Cardiac fibroblast (primary cell): ENCODE measurements at regions not wholly inside any gene's neighbourhood (a gene's known extent, or its start where the extent isn't known, plus 50 kb on each side); places are given as distances from the start of the nearest gene placed in this dataset.
A peak's percentile ranks its signal among the peaks of the same experiment; 100 is the strongest.

Experiments used
- DNase-seq, 2 donors: peaks; one replicate each; pipeline versions ENCODE4 v3.0.0 to v3.0.0-alpha.2; 2010; ENCODE audit warnings: low read depth in 2 of 2
- H3K4me3 ChIP-seq, 2 donors: replicated peaks in 1 of 2; 1 replicate in 1 of 2; 2 replicates in 1 of 2; pipeline ENCODE4 v1.5.1; 2011; ENCODE audit warnings: low read depth in 2 of 2, low read length in 2 of 2, mild to moderate bottlenecking in 2 of 2, moderate library complexity in 1 of 2
- TF ChIP-seq, protein P1 (sequence below): IDR thresholded peaks from one replicate; pipeline ENCODE4 v1.5.1; 2011; ENCODE audit warnings: low read depth, mild to moderate bottlenecking, low read length, inconsistent platforms

DNA sequence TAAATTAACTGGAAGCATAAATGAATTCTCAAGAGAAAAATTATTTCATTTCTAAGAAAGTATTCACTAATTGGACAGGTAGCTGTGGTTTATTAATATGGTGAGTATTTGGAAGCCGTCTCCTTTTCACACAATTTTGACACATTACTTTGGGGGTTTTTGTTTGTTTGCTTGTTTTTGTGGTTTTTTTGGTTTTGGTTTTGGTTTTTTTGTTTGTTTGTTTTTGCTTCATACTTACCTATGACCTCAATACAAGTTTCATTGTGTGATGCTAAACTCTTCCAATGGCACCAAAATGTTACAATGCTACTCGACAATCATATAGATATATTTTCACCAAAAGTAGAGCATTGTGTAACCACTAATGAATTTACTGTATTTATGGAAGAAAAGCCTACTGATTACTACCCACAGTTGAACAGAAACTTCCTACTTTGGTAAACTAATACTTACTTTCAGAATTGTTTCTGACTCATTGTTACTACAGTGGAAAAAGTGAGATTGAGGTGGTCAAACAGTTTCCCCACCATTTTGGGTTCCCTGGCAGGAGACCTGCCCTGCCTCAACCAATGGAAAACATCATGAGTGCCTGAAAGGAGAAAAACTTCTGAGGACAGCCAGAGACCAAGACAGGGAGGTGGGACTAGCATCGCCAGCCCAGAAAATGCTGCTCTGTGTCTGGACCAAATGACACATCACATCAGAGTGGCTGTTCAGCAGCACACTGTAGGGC, 443.1 kb downstream of the HNRNPD start:
- TF ChIP-seq, protein P1, sequence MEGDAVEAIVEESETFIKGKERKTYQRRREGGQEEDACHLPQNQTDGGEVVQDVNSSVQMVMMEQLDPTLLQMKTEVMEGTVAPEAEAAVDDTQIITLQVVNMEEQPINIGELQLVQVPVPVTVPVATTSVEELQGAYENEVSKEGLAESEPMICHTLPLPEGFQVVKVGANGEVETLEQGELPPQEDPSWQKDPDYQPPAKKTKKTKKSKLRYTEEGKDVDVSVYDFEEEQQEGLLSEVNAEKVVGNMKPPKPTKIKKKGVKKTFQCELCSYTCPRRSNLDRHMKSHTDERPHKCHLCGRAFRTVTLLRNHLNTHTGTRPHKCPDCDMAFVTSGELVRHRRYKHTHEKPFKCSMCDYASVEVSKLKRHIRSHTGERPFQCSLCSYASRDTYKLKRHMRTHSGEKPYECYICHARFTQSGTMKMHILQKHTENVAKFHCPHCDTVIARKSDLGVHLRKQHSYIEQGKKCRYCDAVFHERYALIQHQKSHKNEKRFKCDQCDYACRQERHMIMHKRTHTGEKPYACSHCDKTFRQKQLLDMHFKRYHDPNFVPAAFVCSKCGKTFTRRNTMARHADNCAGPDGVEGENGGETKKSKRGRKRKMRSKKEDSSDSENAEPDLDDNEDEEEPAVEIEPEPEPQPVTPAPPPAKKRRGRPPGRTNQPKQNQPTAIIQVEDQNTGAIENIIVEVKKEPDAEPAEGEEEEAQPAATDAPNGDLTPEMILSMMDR, result no peak
- no peak overlapping the region for H3K4me3 ChIP-seq
- no peak for DNase-seq

DNA sequence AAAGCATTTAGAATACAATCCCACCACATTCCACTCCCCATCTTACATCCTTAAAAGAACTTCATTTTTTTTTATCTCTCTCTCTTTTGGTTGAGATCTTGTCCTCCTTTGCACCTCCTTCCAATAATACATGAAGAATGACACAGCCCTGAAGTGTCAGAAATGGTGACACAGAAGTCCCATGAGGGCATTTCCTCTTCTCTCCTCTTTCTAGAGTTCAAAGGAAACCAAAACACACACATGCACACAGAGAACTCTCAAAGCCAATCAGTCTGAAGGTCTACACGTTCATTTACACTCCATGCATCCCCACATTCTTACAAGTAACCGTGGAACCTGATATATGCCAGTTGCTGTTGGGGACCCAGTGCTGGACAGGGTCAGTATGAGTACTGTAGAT, 450.7 kb downstream of the HNRNPD start:
- DNase-seq, result no peak
- no peak overlapping the region for H3K4me3 ChIP-seq
- TF ChIP-seq, protein P1, result no peak

DNA sequence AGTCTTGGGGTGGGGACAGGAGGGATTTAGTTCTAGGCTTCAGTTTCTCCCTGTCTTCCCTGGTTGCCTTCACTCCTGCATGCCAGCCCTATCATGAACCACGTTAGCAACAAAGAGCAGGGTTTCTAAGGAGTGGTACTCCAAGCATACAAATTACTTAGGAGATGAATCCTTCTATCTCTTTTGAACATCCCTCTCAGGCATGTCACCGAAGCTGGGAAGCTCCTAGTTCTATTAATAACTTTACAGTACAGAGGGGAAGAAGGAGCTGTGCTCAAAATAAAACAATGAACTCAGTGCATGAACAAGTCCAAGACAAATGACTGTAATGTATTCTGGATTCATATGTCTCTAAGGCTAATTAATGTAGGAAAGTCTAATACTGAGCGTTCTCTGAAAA, 450.6 kb upstream of the RASGEF1B start:
- no peak for DNase-seq
- TF ChIP-seq, protein P1, result no peak
- H3K4me3 ChIP-seq, result no peak overlapping the region

DNA sequence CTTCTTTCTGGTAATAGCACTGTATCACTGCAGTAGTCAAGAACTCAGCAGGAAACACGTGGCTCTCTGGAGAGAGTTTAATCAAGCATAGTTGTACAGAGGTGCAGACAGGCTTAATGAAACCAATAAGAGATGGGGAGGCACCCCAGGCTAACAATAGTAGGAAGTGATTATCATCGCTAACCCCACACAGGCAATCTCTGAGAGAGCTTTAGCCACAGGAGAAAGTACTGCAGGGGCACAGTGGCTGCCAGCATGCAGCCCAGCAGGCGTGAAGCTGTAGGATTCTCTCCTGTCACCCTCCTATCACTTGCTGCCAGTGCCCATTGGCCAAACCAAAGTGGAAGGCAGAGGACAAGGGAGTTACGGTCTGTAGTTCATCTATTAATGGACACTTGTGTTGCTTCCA, 450.0 kb upstream of the RASGEF1B start:
- H3K4me3 ChIP-seq, result no peak overlapping the region
- TF ChIP-seq, protein P1, result no peak
- DNase-seq, result no peak

DNA sequence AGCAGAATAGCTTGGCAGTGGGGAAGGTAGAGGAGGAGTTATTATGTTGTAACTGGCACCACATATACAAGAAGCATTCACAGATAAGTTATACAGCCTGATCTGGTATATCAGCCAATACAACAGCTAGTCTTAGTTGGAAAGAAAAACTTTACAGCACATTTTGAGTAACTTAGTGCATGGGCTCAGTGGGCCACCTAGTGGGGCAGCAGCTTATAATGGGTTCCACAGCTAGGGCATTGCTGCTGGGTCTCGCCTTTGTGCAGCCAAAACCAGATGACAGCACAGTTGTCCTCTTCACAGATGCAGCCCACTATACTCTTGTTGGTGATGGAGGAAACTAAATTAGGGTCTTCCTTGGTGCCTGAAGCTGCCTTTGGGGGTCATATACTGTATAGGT, 448.1 kb upstream of the RASGEF1B start:
- peak in 1 of 2 donors; percentile 0 for DNase-seq
- TF ChIP-seq, protein P1, result no peak
- no peak overlapping the region for H3K4me3 ChIP-seq

DNA sequence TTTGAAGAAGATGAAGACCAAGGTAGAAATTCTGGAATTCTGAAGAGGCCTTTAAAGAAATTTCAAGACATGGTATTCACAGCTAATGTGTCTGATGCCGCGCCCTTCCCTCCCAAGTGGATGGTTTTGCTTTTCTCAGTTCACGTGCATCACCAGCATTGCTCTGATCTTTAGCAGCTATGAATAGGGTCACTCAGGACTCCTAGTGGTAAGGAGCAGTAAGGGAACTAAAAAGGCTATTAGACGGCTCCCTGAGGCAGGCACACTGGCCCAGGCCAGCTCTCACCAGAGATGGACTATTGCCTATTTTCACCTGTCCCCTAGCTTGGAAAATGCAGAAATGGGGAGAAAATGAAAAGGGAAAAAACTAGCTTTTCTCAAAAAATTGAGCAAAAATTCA, 447.5 kb upstream of the RASGEF1B start:
- TF ChIP-seq, protein P1, result no peak
- no peak overlapping the region for H3K4me3 ChIP-seq
- peak; percentile 1 to 29 for DNase-seq

DNA sequence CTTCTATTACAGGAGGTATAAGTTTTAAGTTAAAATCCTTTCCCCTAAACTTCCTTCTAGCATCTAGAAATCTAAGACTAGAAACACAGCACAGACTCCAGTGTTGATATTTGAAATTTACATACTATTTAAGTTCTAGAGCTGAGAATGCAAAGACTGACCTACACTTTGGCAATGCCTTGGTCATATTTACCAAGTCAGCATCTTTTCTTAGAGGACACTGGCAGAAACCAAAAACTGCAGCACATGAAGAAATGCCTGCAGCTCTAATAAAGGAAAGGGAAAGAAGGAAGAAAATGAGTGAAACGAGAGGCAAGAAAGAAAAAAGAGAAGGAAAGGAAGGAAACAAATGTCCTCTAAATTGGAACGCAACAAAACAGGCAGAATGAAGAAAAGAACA, 443.7 kb upstream of the RASGEF1B start:
- H3K4me3 ChIP-seq, result no peak overlapping the region
- TF ChIP-seq, protein P1, result no peak
- DNase-seq, result no peak
